ENCODE measurements at regions not wholly inside any gene's neighbourhood (a gene's known extent, or its start where the extent isn't known, plus 50 kb on each side); places are given as distances from the start of the nearest gene placed in this dataset.

DNA sequence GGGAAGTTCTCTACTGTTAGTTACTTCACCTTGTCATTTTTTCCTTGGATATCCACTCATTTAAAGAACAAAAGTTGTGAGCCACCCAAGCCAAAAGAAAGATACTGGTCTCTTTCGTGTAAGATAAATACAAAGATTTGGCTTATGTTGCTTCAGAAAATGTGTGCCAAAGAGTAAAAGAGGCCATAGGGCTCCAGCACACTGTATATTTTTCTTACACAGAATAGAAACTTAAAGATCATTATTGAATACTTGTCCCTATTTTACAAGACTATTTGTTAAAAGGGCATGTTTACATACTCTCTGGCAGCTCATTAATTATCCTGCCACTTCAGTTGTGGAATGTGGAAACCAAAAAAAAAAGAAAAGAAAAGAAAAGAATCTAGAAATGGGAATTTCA, 284.2 kb upstream of the LRRC7 start:
- no peaks in the 10 kb centered on the region for H3K36me3 ChIP-seq (ENCODE audit: insufficient read depth in 1 of 2, low read depth in 1 of 2)
- DNase-seq (no peak), ATAC-seq (no peak)
- no peak for TF ChIP-seq CTCF (IDR thresholded peaks at IDR 0.05)
- intact Hi-C loops (cut with DNase I): no loop called here
- no peak overlapping the region for H3K4me3 ChIP-seq
- 59 to 70% (median 67%) methylated on average over 1 of the region's 1 CpG for WGBS, 3 donors
- H3K9me3 ChIP-seq: no peaks in the 10 kb centered on the region
- H3K27me3 ChIP-seq (ENCODE audit: insufficient read depth in 3 of 3, low read length in 2 of 3): no peaks in the 10 kb centered on the region
- H3K27ac ChIP-seq: no peak overlapping the region
- H3K4me1 ChIP-seq: no peaks in the 10 kb centered on the region

DNA sequence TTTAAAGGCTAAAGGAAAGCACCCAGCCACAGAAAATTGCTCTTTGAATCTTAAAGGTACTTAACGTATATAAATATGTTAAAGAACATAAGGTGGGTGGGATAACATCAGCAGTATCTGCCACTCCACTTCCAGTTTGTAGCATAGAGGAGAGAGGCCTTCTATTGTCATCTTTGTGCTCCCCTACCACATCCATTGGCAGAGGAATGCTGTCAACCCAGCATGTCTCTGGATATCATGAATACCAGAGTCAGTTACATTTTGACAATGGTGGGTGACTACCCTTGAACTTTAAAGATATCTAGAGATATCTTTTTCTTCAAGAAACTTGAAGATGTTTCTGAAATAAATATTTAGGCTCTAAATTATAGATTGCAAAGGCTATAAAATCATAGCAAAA, 283.2 kb upstream of the LRRC7 start:
- Histone ChIP-seq H3K4me3 (no peak overlapping the region), H3K27me3 (ENCODE audit: insufficient read depth in 3 of 3, low read length in 2 of 3) (no peaks in the 10 kb centered on the region), H3K9me3 (no peaks in the 10 kb centered on the region), H3K4me1 (no peaks in the 10 kb centered on the region), H3K27ac (no peak overlapping the region), H3K36me3 (ENCODE audit: insufficient read depth in 1 of 2, low read depth in 1 of 2) (no peaks in the 10 kb centered on the region)
- TF ChIP-seq CTCF (IDR thresholded peaks at IDR 0.05): no peak
- DNase-seq (no peak), ATAC-seq (no peak)
- WGBS, 3 donors: 87 to 93% (median 93%) methylated on average over 1 of the region's 1 CpG
- intact Hi-C loops (cut with DNase I): no loop called here

- TF ChIP-seq CTCF (IDR thresholded peaks at IDR 0.05): no peak
- WGBS, 3 donors: 68 to 76% (median 70%) methylated on average over 5 of the region's 5 CpGs
Measured at GRCh38 chr1:69288416-69288815, 279.3 kb upstream of the LRRC7 start.

DNA sequence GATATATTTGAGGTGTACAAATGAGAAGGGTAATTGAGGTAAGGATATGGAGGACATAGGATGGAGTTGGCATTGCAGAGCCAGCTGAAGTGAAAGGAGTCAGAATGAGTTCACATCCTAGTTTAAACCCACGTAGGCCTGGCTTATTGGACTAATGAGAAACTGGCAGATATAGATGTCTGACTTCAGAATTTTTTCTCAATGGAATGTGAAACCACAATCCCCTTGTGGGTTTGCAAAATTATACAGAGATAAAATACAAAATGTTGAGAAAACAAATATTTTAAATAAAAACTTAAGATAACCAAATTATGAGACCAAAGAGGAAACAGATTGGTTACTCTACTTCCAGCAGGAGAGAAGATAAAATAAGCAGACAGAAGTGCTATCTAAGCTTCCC, 277.4 kb upstream of the LRRC7 start:
- Histone ChIP-seq H3K36me3 (ENCODE audit: insufficient read depth in 1 of 2, low read depth in 1 of 2) (no peaks in the 10 kb centered on the region), H3K4me1 (no peaks in the 10 kb centered on the region), H3K27ac (no peak overlapping the region), H3K27me3 (ENCODE audit: insufficient read depth in 3 of 3, low read length in 2 of 3) (no peaks in the 10 kb centered on the region), H3K4me3 (no peak overlapping the region), H3K9me3 (no peaks in the 10 kb centered on the region)
- no peak for TF ChIP-seq CTCF (IDR thresholded peaks at IDR 0.05)
- ATAC-seq (no peak), DNase-seq (no peak)
- WGBS, 3 donors: 15 to 41% (median 20%) methylated on average over 1 of the region's 1 CpG
- intact Hi-C loops (cut with DNase I): no loop called here

More at GRCh38 chr1:69288416-69288815, 279.3 kb upstream of the LRRC7 start:
- no peaks in the 10 kb centered on the region for H3K27me3 ChIP-seq (ENCODE audit: insufficient read depth in 3 of 3, low read length in 2 of 3)
- H3K4me1 ChIP-seq: no peaks in the 10 kb centered on the region
- intact Hi-C loops (cut with DNase I): no loop called here
- H3K36me3 ChIP-seq (ENCODE audit: insufficient read depth in 1 of 2, low read depth in 1 of 2): no peaks in the 10 kb centered on the region
- no peak for ATAC-seq
- H3K4me3 ChIP-seq: no peak overlapping the region
- H3K27ac ChIP-seq: no peak overlapping the region
- no peaks in the 10 kb centered on the region for H3K9me3 ChIP-seq
- no peak for DNase-seq

- Histone ChIP-seq H3K9me3 (no peaks in the 10 kb centered on the region), H3K27me3 (ENCODE audit: insufficient read depth in 3 of 3, low read length in 2 of 3) (no peaks in the 10 kb centered on the region), H3K27ac (no peak overlapping the region), H3K4me1 (no peaks in the 10 kb centered on the region), H3K4me3 (no peak overlapping the region), H3K36me3 (ENCODE audit: insufficient read depth in 1 of 2, low read depth in 1 of 2) (no peaks in the 10 kb centered on the region)
- no peak for TF ChIP-seq CTCF (IDR thresholded peaks at IDR 0.05)
- 66 to 80% (median 75%) methylated on average over 4 of the region's 4 CpGs for WGBS, 3 donors
- intact Hi-C loops (cut with DNase I): no loop called here
- DNase-seq: no peak
- no peak for ATAC-seq
Measured at GRCh38 chr1:69291541-69291940, 276.2 kb upstream of the LRRC7 start.

Measured in psoas muscle (tissue), 7 donors.